Calu3 (cell line): ENCODE measurements at regions not wholly inside any gene's neighbourhood (a gene's known extent, or its start where the extent isn't known, plus 50 kb on each side); places are given as distances from the start of the nearest gene placed in this dataset.

Experiments
- BruUV-seq: library from RNA; stranded (reverse); fragments of 400-500 nt; replicated peaks from 2 replicates; lab custom pipeline; 2021; lab: Mats Ljungman, UMichigan
- CTCF ChIA-PET: fragments of 300-600 bp; sonication (Branson Sonifier 250); formaldehyde crosslinking; loops from one replicate; lab custom pipeline; 2022; ENCODE audit warnings: antibody characterized with exemption; lab: Charles Lee
- DNase-seq: peaks from one replicate; pipeline ENCODE4 v3.0.0; 2022
- H3K27ac Mint-ChIP-seq: one replicate; pipeline ENCODE4 v1.8.0; 2022; ENCODE audit warnings: mixed read lengths; ENCODE audit not compliant: unreplicated experiment
- H3K27me3 Mint-ChIP-seq: one replicate; pipeline ENCODE4 v1.8.0; 2022; ENCODE audit warnings: mixed read lengths; ENCODE audit not compliant: unreplicated experiment
- H3K36me3 Mint-ChIP-seq: one replicate; pipeline ENCODE4 v1.8.0; 2022; ENCODE audit warnings: mild to moderate bottlenecking, moderate library complexity, mixed read lengths; ENCODE audit not compliant: insufficient read depth, unreplicated experiment
- H3K4me1 Mint-ChIP-seq: one replicate; pipeline ENCODE4 v1.8.0; 2022; ENCODE audit warnings: mild to moderate bottlenecking, low read depth, mixed read lengths; ENCODE audit not compliant: unreplicated experiment
- H3K4me3 Mint-ChIP-seq: one replicate; pipeline ENCODE4 v1.8.0; 2022; ENCODE audit warnings: mild to moderate bottlenecking, low read depth, moderate library complexity, mixed read lengths; ENCODE audit not compliant: unreplicated experiment
- H3K9me3 Mint-ChIP-seq: one replicate; pipeline ENCODE4 v1.8.0; 2022; ENCODE audit warnings: low read depth, mixed read lengths; ENCODE audit not compliant: unreplicated experiment
- intact Hi-C: fragments of 100-400 bp; cut with micrococcal nuclease; formaldehyde crosslinking; loops from one replicate; pipeline ENCODE4 v1.10.0; 2022; ENCODE audit not compliant: unreplicated experiment
- TF ChIP-seq, protein P1 (sequence below): fragments of 200-600 bp; IDR thresholded peaks from one replicate; pipeline ENCODE4 v1.8.0; 2022; ENCODE audit warnings: antibody characterized with exemption; ENCODE audit not compliant: unreplicated experiment

DNA sequence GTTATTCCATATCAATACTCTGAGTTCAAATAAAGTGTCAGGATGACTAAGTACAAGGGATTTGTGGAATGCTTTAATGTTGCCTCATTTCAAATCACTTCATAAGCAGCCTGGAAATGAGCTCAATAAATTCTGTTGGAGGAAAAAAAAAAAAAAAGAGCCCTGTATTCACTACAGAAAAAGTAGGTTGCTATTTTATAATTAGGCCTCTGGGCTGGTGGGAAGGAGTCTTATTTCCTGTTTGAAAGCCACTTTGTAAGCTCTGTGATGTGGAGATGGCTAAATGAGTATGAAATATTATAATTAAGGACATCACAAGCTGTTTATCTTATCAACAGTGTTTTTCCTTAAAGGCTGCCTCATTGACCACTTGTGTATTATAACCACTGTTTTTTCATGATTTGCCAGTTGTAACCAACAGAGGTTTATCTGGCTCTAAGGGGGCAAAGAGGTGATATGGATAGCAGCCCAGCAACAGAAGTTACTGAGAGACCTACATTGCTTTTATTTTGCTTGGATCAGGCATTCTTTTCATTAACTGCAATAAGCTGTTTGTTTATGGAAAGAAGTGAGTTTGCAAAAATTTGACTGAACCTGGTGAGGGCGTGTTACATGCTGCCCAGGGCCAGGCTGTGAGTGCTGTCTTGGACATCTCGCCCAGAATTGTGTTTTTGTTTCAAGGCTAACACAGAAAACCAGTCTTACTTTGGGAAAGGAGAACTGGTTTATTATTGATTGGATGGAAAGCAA is 563.3 kb upstream of the MAP3K7 start:
- no peak for DNase-seq
- BruUV-seq, result no TSS peak

DNA sequence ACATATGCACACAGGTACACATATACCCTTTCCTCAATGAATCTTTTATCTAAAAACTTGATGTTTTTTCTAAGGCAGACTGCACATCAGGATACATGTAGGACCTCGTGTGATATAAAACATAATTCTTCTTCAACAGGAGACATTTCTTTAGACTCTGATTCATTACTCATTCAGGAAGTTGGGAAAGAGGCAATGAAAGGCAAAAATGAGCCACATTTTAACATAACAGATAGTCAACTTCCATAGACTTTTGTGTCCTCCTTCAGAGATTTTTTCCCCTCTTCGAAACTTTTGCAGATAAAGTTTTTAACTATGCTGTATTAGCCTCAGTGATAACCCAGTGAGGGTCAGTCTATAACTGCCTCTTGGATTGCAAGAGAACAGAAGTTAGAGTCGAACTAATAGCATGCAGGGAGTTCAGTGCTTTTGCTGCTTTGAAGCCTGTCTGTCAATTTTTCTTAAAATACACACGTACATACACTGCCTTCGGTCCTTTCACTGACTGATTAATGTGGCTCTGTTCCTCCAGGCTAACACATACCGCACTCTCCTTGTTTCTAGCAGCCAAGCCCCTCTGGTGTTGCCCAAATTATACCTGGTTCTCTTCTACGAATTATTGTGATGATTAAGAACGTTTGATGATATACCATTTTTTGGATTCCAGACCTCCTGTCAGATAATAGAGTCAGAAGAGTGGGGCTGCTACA is 562.5 kb upstream of the MAP3K7 start:
- H3K9me3 Mint-ChIP-seq, result no peaks in the 10 kb centered on the region
- H3K4me1 Mint-ChIP-seq, result no peaks in the 10 kb centered on the region
- no peak overlapping the region for H3K27ac Mint-ChIP-seq
- H3K27me3 Mint-ChIP-seq, result no peaks in the 10 kb centered on the region
- intact Hi-C loops, result no loop called here
- H3K4me3 Mint-ChIP-seq, result no peak overlapping the region
- H3K36me3 Mint-ChIP-seq, result no peaks in the 10 kb centered on the region
- no peak for DNase-seq
- CTCF ChIA-PET, result interaction anchor here (0.6 to 0.7 kb wide), 2 partner anchors 30 to 556 kb away, joined by 3 read pairs; no protein-coding TSS in a partner anchor
- TF ChIP-seq, protein P1, sequence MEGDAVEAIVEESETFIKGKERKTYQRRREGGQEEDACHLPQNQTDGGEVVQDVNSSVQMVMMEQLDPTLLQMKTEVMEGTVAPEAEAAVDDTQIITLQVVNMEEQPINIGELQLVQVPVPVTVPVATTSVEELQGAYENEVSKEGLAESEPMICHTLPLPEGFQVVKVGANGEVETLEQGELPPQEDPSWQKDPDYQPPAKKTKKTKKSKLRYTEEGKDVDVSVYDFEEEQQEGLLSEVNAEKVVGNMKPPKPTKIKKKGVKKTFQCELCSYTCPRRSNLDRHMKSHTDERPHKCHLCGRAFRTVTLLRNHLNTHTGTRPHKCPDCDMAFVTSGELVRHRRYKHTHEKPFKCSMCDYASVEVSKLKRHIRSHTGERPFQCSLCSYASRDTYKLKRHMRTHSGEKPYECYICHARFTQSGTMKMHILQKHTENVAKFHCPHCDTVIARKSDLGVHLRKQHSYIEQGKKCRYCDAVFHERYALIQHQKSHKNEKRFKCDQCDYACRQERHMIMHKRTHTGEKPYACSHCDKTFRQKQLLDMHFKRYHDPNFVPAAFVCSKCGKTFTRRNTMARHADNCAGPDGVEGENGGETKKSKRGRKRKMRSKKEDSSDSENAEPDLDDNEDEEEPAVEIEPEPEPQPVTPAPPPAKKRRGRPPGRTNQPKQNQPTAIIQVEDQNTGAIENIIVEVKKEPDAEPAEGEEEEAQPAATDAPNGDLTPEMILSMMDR, result no peak
- no TSS peak for BruUV-seq

More for the DNA sequence above, 563.3 kb upstream of the MAP3K7 start:
- Mint-ChIP-seq H3K4me1 (no peaks in the 10 kb centered on the region), H3K9me3 (no peaks in the 10 kb centered on the region), H3K36me3 (no peaks in the 10 kb centered on the region), H3K27me3 (peaks cover under 1% of the 10 kb centered on the region), H3K4me3 (no peak overlapping the region), H3K27ac (no peak overlapping the region)
- TF ChIP-seq, protein P1, result no peak
- intact Hi-C loops, result no loop called here
- CTCF ChIA-PET, result interaction anchor here (0.6 to 0.7 kb wide), 2 partner anchors 29 to 557 kb away, joined by 3 read pairs; no protein-coding TSS in a partner anchor

DNA sequence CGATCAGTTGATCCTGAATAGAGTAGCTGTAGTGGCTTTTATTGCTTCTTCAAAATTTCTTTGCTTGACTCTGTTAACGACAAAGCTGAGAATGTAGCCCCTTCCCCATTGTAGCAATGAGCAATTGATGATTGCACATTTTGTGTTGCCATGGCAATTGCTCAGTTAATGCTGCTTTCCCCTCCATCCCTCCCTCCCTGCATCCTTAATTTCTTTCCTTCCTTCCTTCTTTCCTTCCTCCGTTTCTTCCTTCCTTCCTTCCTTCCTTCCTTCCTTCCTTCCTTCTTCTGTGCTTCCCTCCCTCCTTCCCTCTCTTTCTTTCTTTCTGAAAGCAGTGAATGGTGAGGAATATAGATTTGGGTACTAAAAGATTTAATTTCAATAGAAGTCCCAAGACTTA is 557.3 kb upstream of the MAP3K7 start:
- intact Hi-C loops, result no loop called here
- no peaks in the 10 kb centered on the region for H3K9me3 Mint-ChIP-seq
- no peak overlapping the region for H3K4me3 Mint-ChIP-seq
- H3K27ac Mint-ChIP-seq, result no peak overlapping the region
- TF ChIP-seq, protein P1, result no peak
- BruUV-seq, result no TSS peak
- H3K4me1 Mint-ChIP-seq, result no peaks in the 10 kb centered on the region
- no peaks in the 10 kb centered on the region for H3K36me3 Mint-ChIP-seq
- no peak for DNase-seq
- CTCF ChIA-PET, result no interaction called here
- no peaks in the 10 kb centered on the region for H3K27me3 Mint-ChIP-seq

DNA sequence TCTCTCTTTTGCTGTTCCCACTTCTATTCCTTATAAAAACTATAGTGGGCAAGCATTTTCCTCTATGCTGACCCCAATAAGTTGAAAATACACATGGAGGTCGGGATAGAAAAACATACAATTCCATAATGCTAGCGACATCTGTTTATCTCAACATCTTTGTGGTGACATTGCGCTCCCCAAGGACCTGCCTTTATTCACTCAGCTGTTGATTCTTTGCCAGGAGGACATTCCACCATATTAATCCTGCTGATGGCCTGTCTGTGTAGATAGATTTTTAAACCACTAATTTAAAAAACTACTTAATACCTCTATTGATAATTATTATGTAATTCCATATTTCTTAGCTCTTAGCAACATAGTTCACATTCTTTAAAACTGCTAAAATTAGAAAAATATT is 555.3 kb upstream of the MAP3K7 start:
- Mint-ChIP-seq H3K36me3 (no peaks in the 10 kb centered on the region), H3K9me3 (no peaks in the 10 kb centered on the region), H3K4me3 (no peak overlapping the region), H3K4me1 (no peaks in the 10 kb centered on the region), H3K27ac (no peak overlapping the region), H3K27me3 (no peaks in the 10 kb centered on the region)
- no TSS peak for BruUV-seq
- CTCF ChIA-PET, result no interaction called here
- intact Hi-C loops, result no loop called here
- TF ChIP-seq, protein P1, result no peak
- no peak for DNase-seq
